Omental fat pad (tissue), 3 donors: ENCODE measurements at regions not wholly inside any gene's neighbourhood (a gene's known extent, or its start where the extent isn't known, plus 50 kb on each side); places are given as distances from the start of the nearest gene placed in this dataset.
"Not testable (repeated sequence)": the region's sequence is repeated elsewhere in the genome, so short reads cannot be mapped to it uniquely, and the experiment has no call there.

Experiments
- ATAC-seq: fragments of 150-250 bp; one replicate; pipeline ENCODE4 v1.9.1; 2016; ENCODE audit warnings: mild to moderate bottlenecking, moderate library complexity; ENCODE audit not compliant: low FRiP score
- DNase-seq: peaks from one replicate; pipeline ENCODE4 v3.0.0-alpha.2; 2019; ENCODE audit warnings: low spot score
- CTCF ChIP-seq, 3 donors: fragments of 450-650 bp; IDR thresholded peaks; one replicate each; pipeline ENCODE4 v1.5.1; 2016 to 2017; ENCODE audit warnings: antibody characterized with exemption in 3 of 3, mild to moderate bottlenecking in 3 of 3, moderate library complexity in 2 of 3

- ATAC-seq (no peak), DNase-seq (no peak)
- no peak for TF ChIP-seq CTCF (IDR thresholded peaks at IDR 0.05)
Measured at GRCh38 chr15:46091860-46092450, 457.1 kb downstream of the SQOR start.

DNA sequence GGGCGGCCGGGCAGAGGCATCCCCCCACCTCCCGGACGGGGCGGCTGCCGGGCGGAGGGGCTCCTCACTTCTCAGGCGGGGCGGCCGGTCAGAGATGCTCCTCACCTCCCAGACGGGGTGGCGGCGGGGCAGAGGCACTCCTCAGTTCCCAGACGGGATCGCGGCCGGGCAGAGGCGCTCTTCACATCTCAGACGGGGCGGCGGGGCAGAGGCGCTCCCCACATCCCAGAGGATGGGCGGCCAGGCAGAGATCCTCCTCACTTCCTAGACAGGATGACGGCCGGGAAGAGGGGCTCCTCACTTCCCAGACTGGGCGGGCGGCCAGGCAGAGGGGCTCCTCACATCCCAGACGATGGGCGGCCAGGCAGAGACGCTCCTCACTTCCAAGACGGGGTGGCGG is 463.2 kb downstream of the SQOR start:
- not testable (repeated sequence) for ATAC-seq, DNase-seq

- DNase-seq (no peak), ATAC-seq (no peak)
- TF ChIP-seq CTCF (IDR thresholded peaks at IDR 0.05) = no peak
Measured at GRCh38 chr15:46110755-46111154, 475.9 kb downstream of the SQOR start.

GRCh38 chr15:46111730-46112129 is 476.9 kb downstream of the SQOR start:
- no peak for DNase-seq
- no peak for TF ChIP-seq CTCF (IDR thresholded peaks at IDR 0.05)
- no peak for ATAC-seq

GRCh38 chr15:46117071-46117470 is 482.2 kb downstream of the SQOR start:
- DNase-seq (no peak), ATAC-seq (no peak)
- no peak for TF ChIP-seq CTCF (IDR thresholded peaks at IDR 0.05)

DNA sequence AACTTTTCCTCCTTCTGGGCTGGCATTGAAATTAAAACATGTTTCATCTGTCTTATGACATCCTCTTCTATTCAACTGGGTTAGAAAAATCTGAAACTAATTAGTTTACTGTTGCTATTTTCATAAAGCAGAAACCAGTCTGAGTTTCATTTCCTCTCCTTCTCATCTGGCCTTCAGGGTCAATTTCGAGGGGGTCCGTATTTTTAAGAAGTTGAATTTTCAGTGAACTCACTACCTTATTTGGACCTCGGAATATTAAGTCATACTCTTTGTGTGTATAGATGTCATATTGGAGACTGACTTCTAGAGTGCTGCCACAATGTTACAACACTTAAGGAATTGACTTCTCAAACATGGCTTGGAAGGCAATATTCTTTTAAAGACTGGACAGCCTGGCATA is 485.9 kb downstream of the SQOR start:
- no peak for TF ChIP-seq CTCF (IDR thresholded peaks at IDR 0.05)
- ATAC-seq (no peak), DNase-seq (no peak)

DNA sequence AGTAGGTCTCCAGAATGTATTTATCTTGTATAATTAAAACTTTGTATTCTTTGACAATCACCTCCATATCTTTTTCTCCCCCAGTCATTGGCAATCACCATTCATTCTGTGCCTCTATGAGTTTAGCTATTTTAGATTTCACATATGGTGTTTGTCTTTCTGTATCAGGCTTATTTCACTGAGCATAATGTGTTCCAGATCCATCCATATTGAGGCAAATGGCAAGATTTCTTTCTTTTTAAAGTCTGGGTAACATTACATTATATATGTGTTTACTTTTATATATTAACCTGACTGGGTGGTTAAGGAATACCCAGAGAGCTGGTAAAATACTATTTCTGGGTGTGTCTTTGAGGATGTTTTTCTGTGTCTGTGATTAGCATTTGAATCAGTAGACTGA is 486.6 kb downstream of the SQOR start:
- no peak for DNase-seq
- no peak for ATAC-seq
- no peak for TF ChIP-seq CTCF (IDR thresholded peaks at IDR 0.05)

GRCh38 chr15:46126581-46126980 is 491.8 kb downstream of the SQOR start:
- TF ChIP-seq CTCF (IDR thresholded peaks at IDR 0.05) = no peak
- no peak for ATAC-seq
- DNase-seq = no peak
